GM12878 (cell line): ENCODE measurements at regions not wholly inside any gene's neighbourhood (a gene's known extent, or its start where the extent isn't known, plus 50 kb on each side); places are given as distances from the start of the nearest gene placed in this dataset.

ENCODE experiments used
- ATAC-seq: fragments of 200-7000 bp; cut with Tn5 transposase; 3 replicates; pipeline ENCODE4 v1.9.1; 2020; ENCODE audit warnings: mild to moderate bottlenecking, moderate library complexity
- BruUV-seq: library from RNA; stranded (reverse); fragments of 400-500 nt; replicated peaks from 2 replicates; lab custom pipeline; 2021; lab: Mats Ljungman, UMichigan
- CTCF ChIA-PET: fragments of 300-600 bp; sonication (Branson Sonifier 250); formaldehyde crosslinking; extraction: SDS; loops from one replicate; lab custom pipeline; 2021; ENCODE audit warnings: inconsistent platforms; lab: Yijun Ruan, JAX
- POLR2A ChIA-PET: fragments of 350-600 bp; formaldehyde crosslinking; extraction: SDS; loops from one replicate; lab custom pipeline; 2021; ENCODE audit warnings: inconsistent platforms; lab: Charles Lee
- RAD21 ChIA-PET: fragments of 300-600 bp; sonication (Branson Sonifier 250); formaldehyde crosslinking; loops from one replicate; lab custom pipeline; 2023; ENCODE audit warnings: antibody characterized with exemption; ENCODE audit not compliant: unreplicated experiment; lab: Charles Lee
- SMC1A ChIA-PET: fragments of 300-600 bp; sonication (Branson Sonifier 250); formaldehyde crosslinking; loops from one replicate; lab custom pipeline; 2023; ENCODE audit not compliant: unreplicated experiment, uncharacterized antibody; lab: Charles Lee
- DNase-seq: peaks from one replicate; pipeline ENCODE4 v3.0.0-alpha.2; 2011; ENCODE audit warnings: low read depth, low spot score
- FAIRE-seq: peaks from 3 replicates; lab custom pipeline; 2011; peaks lifted over from hg19 to GRCh38; lab: Jason Lieb, UNC
- H2AFZ ChIP-seq: 2 replicates; pipeline ENCODE4 v1.6.0; 2011; ENCODE audit warnings: low read depth, low read length, control low read depth; ENCODE audit not compliant: control insufficient read depth
- H3K27ac ChIP-seq: 2 replicates; pipeline ENCODE4 v1.5.1; 2011; ENCODE audit warnings: control low read depth; ENCODE audit not compliant: control insufficient read depth, insufficient read depth
- H3K27me3 ChIP-seq, 2 experiments: replicated peaks in 1 of 2; 2 replicates each; pipeline versions ENCODE4 v1.6.0 to v1.6.1; 2011; ENCODE audit warnings: low read length in 1 of 2; ENCODE audit not compliant: control insufficient read depth in 2 of 2, insufficient read depth in 2 of 2
- H3K36me3 ChIP-seq, 2 experiments: 2 replicates each; pipeline ENCODE4 v1.5.1; 2011; ENCODE audit warnings: low read length in 1 of 2; ENCODE audit not compliant: control insufficient read depth in 2 of 2, insufficient read depth in 2 of 2
- H3K4me1 ChIP-seq: 2 replicates; pipeline ENCODE4 v1.6.1; 2011; ENCODE audit warnings: mild to moderate bottlenecking, low read length, moderate library complexity, mixed read lengths; ENCODE audit not compliant: control insufficient read depth, insufficient read depth
- H3K4me2 ChIP-seq: 2 replicates; pipeline ENCODE4 v1.6.0; 2011; ENCODE audit warnings: control low read depth; ENCODE audit not compliant: control insufficient read depth, insufficient read depth
- H3K4me3 ChIP-seq: fragments of 200-600 bp; sonication (generic); 2 replicates; pipeline ENCODE4 v1.5.1; 2016
- H3K79me2 ChIP-seq: 2 replicates; pipeline ENCODE4 v1.6.0; 2011; ENCODE audit warnings: low read length; ENCODE audit not compliant: control insufficient read depth, insufficient read depth
- H3K9ac ChIP-seq: 2 replicates; pipeline ENCODE4 v1.8.0; 2011; ENCODE audit warnings: low read length, control low read depth, mixed read lengths; ENCODE audit not compliant: control insufficient read depth, insufficient read depth
- H3K9me3 ChIP-seq: replicated peaks from 3 replicates; pipeline ENCODE4 v1.5.1; 2011; ENCODE audit warnings: mild to moderate bottlenecking, low read length; ENCODE audit not compliant: control insufficient read depth, insufficient read depth
- H4K20me1 ChIP-seq: 2 replicates; pipeline ENCODE4 v1.6.0; 2011; ENCODE audit not compliant: control insufficient read depth, insufficient read depth
- MXI1 ChIP-seq: fragments of 150-350 bp; IDR thresholded peaks from 2 replicates; pipeline ENCODE4 v1.6.1; 2011; ENCODE audit warnings: low read depth, mild to moderate bottlenecking, inconsistent platforms, low read length, improper control_type of control experiment
- POLR2A ChIP-seq: IDR thresholded peaks from 2 replicates; pipeline ENCODE4 v1.6.1; 2011; ENCODE audit warnings: low read depth, mild to moderate bottlenecking, low read length
- RAD21 ChIP-seq: IDR thresholded peaks from 2 replicates; pipeline ENCODE4 v1.6.1; 2011; ENCODE audit warnings: mild to moderate bottlenecking, low read depth, low read length, moderate library complexity; ENCODE audit not compliant: insufficient read depth
- RBBP5 ChIP-seq: fragments of 200-600 bp; sonication (generic); conservative IDR thresholded peaks from 2 replicates; pipeline ENCODE4 v1.6.1; 2016
- SMAD5 ChIP-seq: IDR thresholded peaks from 2 replicates; pipeline ENCODE4 v1.6.1; 2016; ENCODE audit warnings: antibody characterized with exemption, low read depth
- WRNIP1 ChIP-seq: IDR thresholded peaks from 2 replicates; pipeline ENCODE4 v1.6.1; 2011; ENCODE audit warnings: low read depth, low read length, improper control_type of control experiment, borderline replicate concordance
- ZNF217 ChIP-seq: fragments of 450-650 bp; IDR thresholded peaks from 2 replicates; pipeline ENCODE4 v1.6.1; 2017; ENCODE audit warnings: antibody characterized with exemption, mild to moderate bottlenecking
- WGBS: methylation state at CpG from one replicate; pipeline ENCODE4 v1.1.6; 2016; ENCODE audit warnings: low lambda C conversion rate; ENCODE audit not compliant: insufficient replicate concordance, insufficient coverage; ENCODE audit errors: missing lambda C conversion rate; 5-methylcytosine and 5-hydroxymethylcytosine counted together
- in situ Hi-C: fragments of 300-500 bp; cut with MboI; formaldehyde crosslinking; loops from 9 replicates; pipeline ENCODE4 v1.14.3; 2018; ENCODE audit warnings: mixed read lengths
- intact Hi-C: fragments of 100-400 bp; cut with micrococcal nuclease; formaldehyde crosslinking; loops from one replicate; pipeline ENCODE4 v1.14.2; 2022; ENCODE audit not compliant: unreplicated experiment
- TF ChIP-seq, protein P1 (sequence below): fragments of 450-650 bp; IDR thresholded peaks from 2 replicates; pipeline ENCODE4 v1.6.1; 2017; ENCODE audit warnings: mild to moderate bottlenecking, moderate library complexity
- TF ChIP-seq, protein P2 (sequence below): IDR thresholded peaks from 2 replicates; pipeline ENCODE4 v1.6.1; 2012; ENCODE audit warnings: low read depth, low read length, improper control_type of control experiment
- TF ChIP-seq, protein P3 (sequence below): fragments of 150-350 bp; IDR thresholded peaks from 2 replicates; pipeline ENCODE4 v1.6.1; 2016; ENCODE audit warnings: low read depth, low read length
- TF ChIP-seq, protein P4 (sequence below): IDR thresholded peaks from 2 replicates; pipeline ENCODE4 v1.6.1; 2012; ENCODE audit warnings: mild to moderate bottlenecking, low read depth, low read length

DNA sequence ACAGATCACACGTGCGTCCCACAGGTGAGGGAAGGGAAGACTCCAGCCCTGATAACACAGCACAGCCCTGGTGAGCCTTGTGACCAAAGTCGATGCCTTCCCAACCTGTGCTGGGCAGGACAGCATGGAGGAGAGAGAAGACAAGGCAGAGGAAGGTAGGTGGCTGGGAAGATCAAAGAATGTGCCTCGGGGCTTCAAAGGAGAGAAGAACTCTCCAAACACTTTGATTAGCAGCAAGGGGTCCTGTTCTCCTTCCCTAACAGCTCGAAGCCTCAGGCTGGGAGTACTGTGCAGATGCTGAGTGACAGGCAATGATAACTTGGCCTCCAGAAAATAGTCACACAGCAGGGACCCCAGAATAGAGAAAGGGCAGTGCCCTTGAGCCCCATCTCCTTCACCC is 288.5 kb downstream of the TCERG1L start (continued):
- TF ChIP-seq, protein P1, sequence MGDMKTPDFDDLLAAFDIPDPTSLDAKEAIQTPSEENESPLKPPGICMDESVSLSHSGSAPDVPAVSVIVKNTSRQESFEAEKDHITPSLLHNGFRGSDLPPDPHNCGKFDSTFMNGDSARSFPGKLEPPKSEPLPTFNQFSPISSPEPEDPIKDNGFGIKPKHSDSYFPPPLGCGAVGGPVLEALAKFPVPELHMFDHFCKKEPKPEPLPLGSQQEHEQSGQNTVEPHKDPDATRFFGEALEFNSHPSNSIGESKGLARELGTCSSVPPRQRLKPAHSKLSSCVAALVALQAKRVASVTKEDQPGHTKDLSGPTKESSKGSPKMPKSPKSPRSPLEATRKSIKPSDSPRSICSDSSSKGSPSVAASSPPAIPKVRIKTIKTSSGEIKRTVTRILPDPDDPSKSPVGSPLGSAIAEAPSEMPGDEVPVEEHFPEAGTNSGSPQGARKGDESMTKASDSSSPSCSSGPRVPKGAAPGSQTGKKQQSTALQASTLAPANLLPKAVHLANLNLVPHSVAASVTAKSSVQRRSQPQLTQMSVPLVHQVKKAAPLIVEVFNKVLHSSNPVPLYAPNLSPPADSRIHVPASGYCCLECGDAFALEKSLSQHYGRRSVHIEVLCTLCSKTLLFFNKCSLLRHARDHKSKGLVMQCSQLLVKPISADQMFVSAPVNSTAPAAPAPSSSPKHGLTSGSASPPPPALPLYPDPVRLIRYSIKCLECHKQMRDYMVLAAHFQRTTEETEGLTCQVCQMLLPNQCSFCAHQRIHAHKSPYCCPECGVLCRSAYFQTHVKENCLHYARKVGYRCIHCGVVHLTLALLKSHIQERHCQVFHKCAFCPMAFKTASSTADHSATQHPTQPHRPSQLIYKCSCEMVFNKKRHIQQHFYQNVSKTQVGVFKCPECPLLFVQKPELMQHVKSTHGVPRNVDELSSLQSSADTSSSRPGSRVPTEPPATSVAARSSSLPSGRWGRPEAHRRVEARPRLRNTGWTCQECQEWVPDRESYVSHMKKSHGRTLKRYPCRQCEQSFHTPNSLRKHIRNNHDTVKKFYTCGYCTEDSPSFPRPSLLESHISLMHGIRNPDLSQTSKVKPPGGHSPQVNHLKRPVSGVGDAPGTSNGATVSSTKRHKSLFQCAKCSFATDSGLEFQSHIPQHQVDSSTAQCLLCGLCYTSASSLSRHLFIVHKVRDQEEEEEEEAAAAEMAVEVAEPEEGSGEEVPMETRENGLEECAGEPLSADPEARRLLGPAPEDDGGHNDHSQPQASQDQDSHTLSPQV: no peak
- TF ChIP-seq POLR2A: no peak
- TF ChIP-seq, protein P2, sequence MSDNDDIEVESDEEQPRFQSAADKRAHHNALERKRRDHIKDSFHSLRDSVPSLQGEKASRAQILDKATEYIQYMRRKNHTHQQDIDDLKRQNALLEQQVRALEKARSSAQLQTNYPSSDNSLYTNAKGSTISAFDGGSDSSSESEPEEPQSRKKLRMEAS: no peak
- TF ChIP-seq SMAD5: no peak
- TF ChIP-seq WRNIP1: no peak

DNA sequence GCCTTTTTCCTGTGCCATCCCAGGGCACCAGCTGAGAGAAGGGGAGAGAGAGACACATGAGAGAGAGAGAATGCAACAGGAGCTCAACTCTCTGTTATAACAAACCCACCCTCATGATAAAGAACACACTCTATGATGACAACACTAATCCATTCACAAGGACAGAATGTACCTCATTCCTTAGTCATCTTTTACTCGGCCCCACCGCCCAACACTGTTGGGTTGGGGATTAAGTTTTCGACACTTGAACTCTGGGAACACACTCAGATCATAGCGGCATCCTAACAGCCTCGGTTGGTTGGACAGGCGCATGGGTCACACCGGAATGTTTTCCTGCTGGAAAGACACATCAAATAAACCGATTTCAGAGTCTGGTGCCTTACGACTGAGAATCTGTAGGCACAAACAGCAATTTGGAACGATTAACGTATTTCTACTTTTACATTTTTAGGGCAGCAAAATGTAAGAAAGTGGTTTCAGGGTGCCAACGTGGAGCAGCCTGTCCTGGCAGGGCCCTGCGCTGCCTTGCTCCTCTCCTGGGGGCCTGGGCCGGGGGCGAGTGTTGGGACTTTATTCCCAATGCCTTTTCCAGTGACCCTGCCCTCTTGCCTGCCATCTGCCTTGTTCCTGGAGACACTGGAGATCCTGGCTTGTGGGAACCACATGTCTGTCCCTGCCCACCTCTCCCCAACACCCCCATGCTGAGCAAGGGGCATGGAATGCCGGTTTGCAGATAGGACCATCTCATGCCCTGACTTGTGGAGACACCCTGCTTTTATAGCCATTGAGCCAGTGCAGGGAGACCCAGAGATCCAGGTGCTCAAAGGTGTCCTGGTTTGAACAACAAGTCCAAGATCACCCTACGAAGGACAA is 287.0 kb downstream of the TCERG1L start:
- 17% methylated on average over 17 of the region's 17 CpGs for WGBS
- FAIRE-seq (no peak), DNase-seq (no peak), ATAC-seq (no peak)
- intact Hi-C loops: no loop called here
- ChIA-PET SMC1A (no interaction called here), POLR2A (no interaction called here), RAD21 (no interaction called here), CTCF (no interaction called here)
- H3K9me3 ChIP-seq: no peaks in the 10 kb centered on the region
- H3K9ac ChIP-seq: no peak overlapping the region
- in situ Hi-C loops: no loop called here
- no peak overlapping the region for H3K4me2 ChIP-seq
- no peaks in the 10 kb centered on the region for H3K79me2 ChIP-seq
- no peak overlapping the region for H2AFZ ChIP-seq
- no peak overlapping the region for H3K4me3 ChIP-seq
- BruUV-seq: no TSS peak
- no peaks in the 10 kb centered on the region for H3K4me1 ChIP-seq
- H3K36me3 ChIP-seq: no peaks in the 10 kb centered on the region
- H3K27ac ChIP-seq: no peak overlapping the region
- H3K27me3 ChIP-seq: no peaks in the 10 kb centered on the region
- H4K20me1 ChIP-seq: no peaks in the 10 kb centered on the region
- no peak for TF ChIP-seq RAD21
- no peak for TF ChIP-seq MXI1
- TF ChIP-seq, protein P3, sequence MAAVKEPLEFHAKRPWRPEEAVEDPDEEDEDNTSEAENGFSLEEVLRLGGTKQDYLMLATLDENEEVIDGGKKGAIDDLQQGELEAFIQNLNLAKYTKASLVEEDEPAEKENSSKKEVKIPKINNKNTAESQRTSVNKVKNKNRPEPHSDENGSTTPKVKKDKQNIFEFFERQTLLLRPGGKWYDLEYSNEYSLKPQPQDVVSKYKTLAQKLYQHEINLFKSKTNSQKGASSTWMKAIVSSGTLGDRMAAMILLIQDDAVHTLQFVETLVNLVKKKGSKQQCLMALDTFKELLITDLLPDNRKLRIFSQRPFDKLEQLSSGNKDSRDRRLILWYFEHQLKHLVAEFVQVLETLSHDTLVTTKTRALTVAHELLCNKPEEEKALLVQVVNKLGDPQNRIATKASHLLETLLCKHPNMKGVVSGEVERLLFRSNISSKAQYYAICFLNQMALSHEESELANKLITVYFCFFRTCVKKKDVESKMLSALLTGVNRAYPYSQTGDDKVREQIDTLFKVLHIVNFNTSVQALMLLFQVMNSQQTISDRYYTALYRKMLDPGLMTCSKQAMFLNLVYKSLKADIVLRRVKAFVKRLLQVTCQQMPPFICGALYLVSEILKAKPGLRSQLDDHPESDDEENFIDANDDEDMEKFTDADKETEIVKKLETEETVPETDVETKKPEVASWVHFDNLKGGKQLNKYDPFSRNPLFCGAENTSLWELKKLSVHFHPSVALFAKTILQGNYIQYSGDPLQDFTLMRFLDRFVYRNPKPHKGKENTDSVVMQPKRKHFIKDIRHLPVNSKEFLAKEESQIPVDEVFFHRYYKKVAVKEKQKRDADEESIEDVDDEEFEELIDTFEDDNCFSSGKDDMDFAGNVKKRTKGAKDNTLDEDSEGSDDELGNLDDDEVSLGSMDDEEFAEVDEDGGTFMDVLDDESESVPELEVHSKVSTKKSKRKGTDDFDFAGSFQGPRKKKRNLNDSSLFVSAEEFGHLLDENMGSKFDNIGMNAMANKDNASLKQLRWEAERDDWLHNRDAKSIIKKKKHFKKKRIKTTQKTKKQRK: no peak
- no peak for TF ChIP-seq ZNF217
- TF ChIP-seq, protein P4, sequence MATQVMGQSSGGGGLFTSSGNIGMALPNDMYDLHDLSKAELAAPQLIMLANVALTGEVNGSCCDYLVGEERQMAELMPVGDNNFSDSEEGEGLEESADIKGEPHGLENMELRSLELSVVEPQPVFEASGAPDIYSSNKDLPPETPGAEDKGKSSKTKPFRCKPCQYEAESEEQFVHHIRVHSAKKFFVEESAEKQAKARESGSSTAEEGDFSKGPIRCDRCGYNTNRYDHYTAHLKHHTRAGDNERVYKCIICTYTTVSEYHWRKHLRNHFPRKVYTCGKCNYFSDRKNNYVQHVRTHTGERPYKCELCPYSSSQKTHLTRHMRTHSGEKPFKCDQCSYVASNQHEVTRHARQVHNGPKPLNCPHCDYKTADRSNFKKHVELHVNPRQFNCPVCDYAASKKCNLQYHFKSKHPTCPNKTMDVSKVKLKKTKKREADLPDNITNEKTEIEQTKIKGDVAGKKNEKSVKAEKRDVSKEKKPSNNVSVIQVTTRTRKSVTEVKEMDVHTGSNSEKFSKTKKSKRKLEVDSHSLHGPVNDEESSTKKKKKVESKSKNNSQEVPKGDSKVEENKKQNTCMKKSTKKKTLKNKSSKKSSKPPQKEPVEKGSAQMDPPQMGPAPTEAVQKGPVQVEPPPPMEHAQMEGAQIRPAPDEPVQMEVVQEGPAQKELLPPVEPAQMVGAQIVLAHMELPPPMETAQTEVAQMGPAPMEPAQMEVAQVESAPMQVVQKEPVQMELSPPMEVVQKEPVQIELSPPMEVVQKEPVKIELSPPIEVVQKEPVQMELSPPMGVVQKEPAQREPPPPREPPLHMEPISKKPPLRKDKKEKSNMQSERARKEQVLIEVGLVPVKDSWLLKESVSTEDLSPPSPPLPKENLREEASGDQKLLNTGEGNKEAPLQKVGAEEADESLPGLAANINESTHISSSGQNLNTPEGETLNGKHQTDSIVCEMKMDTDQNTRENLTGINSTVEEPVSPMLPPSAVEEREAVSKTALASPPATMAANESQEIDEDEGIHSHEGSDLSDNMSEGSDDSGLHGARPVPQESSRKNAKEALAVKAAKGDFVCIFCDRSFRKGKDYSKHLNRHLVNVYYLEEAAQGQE: no peak
- TF ChIP-seq RBBP5: no peak
